Panc1 (cell line): ENCODE measurements at regions not wholly inside any gene's neighbourhood (a gene's known extent, or its start where the extent isn't known, plus 50 kb on each side); places are given as distances from the start of the nearest gene placed in this dataset.

Experiments
- POLR2AphosphoS5 ChIP-seq: IDR thresholded peaks from 2 replicates; pipeline ENCODE4 v1.6.1; 2012; ENCODE audit warnings: mild to moderate bottlenecking, low read depth, low read length, moderate library complexity
- TF ChIP-seq, protein P1 (sequence below): fragments of 450-650 bp; IDR thresholded peaks from 2 replicates; pipeline ENCODE4 v1.5.1; 2017; ENCODE audit warnings: mild to moderate bottlenecking
- TF ChIP-seq, protein P2 (sequence below), 2 experiments: IDR thresholded peaks; 2 replicates each; pipeline ENCODE4 v1.6.1; 2011 to 2012; ENCODE audit warnings: low read depth in 2 of 2, control low read depth in 1 of 2, low read length in 1 of 2, mild to moderate bottlenecking in 1 of 2, moderate library complexity in 1 of 2; ENCODE audit not compliant: insufficient read depth in 1 of 2

DNA sequence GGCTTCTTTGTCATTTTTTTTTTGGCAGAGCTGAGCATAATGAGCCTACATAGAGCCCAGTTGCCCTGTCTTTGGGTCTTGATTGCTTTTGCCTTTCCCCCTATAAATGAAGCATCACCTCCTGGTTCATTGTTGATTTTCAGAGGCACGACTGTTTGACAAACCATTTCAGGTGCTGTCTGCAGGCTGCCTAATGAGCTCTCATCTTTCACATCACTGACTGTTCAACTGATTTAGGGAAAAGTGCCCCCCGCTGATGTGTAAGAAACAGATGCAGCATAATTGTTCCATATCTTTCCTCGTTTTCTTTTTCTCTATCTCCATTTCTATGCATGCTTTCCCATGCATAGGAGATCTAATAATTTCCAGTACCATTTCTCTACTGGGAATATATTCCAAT lies 338.6 kb downstream of the TMEM38B start:
- no peak for TF ChIP-seq POLR2AphosphoS5
- TF ChIP-seq, protein P1, sequence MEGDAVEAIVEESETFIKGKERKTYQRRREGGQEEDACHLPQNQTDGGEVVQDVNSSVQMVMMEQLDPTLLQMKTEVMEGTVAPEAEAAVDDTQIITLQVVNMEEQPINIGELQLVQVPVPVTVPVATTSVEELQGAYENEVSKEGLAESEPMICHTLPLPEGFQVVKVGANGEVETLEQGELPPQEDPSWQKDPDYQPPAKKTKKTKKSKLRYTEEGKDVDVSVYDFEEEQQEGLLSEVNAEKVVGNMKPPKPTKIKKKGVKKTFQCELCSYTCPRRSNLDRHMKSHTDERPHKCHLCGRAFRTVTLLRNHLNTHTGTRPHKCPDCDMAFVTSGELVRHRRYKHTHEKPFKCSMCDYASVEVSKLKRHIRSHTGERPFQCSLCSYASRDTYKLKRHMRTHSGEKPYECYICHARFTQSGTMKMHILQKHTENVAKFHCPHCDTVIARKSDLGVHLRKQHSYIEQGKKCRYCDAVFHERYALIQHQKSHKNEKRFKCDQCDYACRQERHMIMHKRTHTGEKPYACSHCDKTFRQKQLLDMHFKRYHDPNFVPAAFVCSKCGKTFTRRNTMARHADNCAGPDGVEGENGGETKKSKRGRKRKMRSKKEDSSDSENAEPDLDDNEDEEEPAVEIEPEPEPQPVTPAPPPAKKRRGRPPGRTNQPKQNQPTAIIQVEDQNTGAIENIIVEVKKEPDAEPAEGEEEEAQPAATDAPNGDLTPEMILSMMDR: no peak
- TF ChIP-seq, protein P2, sequence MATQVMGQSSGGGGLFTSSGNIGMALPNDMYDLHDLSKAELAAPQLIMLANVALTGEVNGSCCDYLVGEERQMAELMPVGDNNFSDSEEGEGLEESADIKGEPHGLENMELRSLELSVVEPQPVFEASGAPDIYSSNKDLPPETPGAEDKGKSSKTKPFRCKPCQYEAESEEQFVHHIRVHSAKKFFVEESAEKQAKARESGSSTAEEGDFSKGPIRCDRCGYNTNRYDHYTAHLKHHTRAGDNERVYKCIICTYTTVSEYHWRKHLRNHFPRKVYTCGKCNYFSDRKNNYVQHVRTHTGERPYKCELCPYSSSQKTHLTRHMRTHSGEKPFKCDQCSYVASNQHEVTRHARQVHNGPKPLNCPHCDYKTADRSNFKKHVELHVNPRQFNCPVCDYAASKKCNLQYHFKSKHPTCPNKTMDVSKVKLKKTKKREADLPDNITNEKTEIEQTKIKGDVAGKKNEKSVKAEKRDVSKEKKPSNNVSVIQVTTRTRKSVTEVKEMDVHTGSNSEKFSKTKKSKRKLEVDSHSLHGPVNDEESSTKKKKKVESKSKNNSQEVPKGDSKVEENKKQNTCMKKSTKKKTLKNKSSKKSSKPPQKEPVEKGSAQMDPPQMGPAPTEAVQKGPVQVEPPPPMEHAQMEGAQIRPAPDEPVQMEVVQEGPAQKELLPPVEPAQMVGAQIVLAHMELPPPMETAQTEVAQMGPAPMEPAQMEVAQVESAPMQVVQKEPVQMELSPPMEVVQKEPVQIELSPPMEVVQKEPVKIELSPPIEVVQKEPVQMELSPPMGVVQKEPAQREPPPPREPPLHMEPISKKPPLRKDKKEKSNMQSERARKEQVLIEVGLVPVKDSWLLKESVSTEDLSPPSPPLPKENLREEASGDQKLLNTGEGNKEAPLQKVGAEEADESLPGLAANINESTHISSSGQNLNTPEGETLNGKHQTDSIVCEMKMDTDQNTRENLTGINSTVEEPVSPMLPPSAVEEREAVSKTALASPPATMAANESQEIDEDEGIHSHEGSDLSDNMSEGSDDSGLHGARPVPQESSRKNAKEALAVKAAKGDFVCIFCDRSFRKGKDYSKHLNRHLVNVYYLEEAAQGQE (IDR thresholded peaks at IDR 0.05; ENCODE audit: insufficient read depth in 1 of 2, low read depth in 2 of 2, low read length in 1 of 2): no peak
